HG03457 (cell line): ENCODE measurements at regions not wholly inside any gene's neighbourhood (a gene's known extent, or its start where the extent isn't known, plus 50 kb on each side); places are given as distances from the start of the nearest gene placed in this dataset.
A peak's percentile ranks its signal among the peaks of the same experiment; 100 is the strongest.

Experiments
- ATAC-seq: cut with Tn5 transposase; IDR thresholded peaks from one replicate; pipeline ENCODE4 v1.9.1; 2021; ENCODE audit warnings: moderate number of reproducible peaks; ENCODE audit not compliant: unreplicated experiment

DNA sequence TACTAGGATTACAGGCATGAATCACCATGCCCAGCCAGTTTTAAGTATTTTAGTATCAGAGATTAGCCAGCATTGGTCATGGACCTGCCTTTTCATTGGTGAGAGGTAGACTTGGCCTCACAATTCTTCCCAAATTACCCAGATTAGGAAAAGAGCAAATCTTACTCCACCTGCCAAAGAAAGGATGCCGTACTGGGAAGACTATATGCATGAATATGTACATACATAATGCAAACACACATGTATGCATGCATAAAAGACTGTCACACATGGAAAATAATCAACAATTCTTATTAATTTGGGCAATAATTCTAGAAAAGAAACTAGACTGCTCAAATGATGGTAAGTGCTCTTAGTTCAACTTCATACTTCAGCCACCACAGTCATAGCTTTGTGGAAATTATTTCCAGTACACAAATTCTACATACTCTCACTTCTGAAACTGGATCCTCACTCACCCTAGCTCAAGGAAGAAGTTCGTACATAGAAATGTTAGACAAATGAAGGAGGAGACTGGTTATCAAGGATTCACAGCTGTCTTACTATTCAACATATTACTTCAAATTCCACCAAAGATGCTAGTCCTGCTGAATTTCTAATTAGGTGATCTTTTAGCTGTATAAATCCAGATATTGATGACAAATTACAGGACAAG lies 73.7 kb downstream of the MINAR2 start:
- no peak for ATAC-seq

- no peak for ATAC-seq
These were observed 74.0 kb upstream of the CHSY3 start for GRCh38 chr5:129830288-129830687.

GRCh38 chr5:129836321-129836720 lies 67.9 kb upstream of the CHSY3 start:
- no peak for ATAC-seq

- no peak for ATAC-seq
These were observed 59.5 kb upstream of the CHSY3 start for GRCh38 chr5:129844764-129845163.

- peak; percentile 91 for ATAC-seq
These were observed 51.4 kb upstream of the CHSY3 start for GRCh38 chr5:129852747-129853352.

DNA sequence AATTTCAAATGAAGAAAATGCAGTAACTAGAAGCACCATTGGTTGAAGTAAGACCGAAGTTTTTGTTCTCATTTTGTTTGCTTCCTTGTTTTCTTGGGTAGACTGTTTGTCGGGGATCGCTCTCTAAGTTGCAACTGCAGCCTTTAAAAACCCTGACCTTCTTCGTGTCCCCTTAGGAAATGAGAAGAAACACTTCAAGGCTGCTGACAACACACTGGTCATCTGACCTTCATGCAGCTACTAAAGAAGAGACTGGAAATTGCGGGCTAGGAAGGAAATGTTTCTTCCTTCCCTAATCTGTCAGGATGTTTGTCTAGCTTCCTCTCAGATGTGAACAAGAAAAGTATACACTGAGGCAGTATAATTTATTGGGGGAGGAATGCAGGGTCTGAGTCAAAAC lies 50.7 kb upstream of the CHSY3 start:
- ATAC-seq: no peak
